Endothelial cell of umbilical vein (primary cell): ENCODE measurements at regions not wholly inside any gene's neighbourhood (a gene's known extent, or its start where the extent isn't known, plus 50 kb on each side); places are given as distances from the start of the nearest gene placed in this dataset.

Experiments used
- EZH2 ChIP-seq: IDR thresholded peaks from 2 replicates; pipeline ENCODE4 v1.6.1; 2012; ENCODE audit warnings: borderline replicate concordance, low read depth, mild to moderate bottlenecking, moderate library complexity, low read length, inconsistent platforms; ENCODE audit not compliant: severe bottlenecking
- FOS ChIP-seq: IDR thresholded peaks from 2 replicates; pipeline ENCODE4 v1.6.1; 2011; ENCODE audit warnings: mild to moderate bottlenecking, low read length, moderate library complexity, borderline replicate concordance; ENCODE audit not compliant: insufficient read depth
- GATA2 ChIP-seq: IDR thresholded peaks from 2 replicates; pipeline ENCODE4 v1.7.0; 2011; ENCODE audit warnings: low read depth, mild to moderate bottlenecking, moderate library complexity, mixed read lengths, low read length; ENCODE audit not compliant: insufficient read length, insufficient read depth
- JUN ChIP-seq: IDR thresholded peaks from 2 replicates; pipeline ENCODE4 v1.6.1; 2011; ENCODE audit warnings: borderline replicate concordance, low read depth; ENCODE audit not compliant: insufficient read length, insufficient read depth
- MYC ChIP-seq: IDR thresholded peaks from one replicate; pipeline ENCODE4 v1.6.1; 2011; ENCODE audit warnings: mild to moderate bottlenecking, low read depth, low read length
- POLR2A ChIP-seq: IDR thresholded peaks from 2 replicates; pipeline ENCODE4 v1.6.1; 2012; ENCODE audit warnings: low read depth, mild to moderate bottlenecking, control low read depth, low read length
- POLR2AphosphoS5 ChIP-seq: IDR thresholded peaks from 2 replicates; pipeline ENCODE4 v1.6.1; 2012; ENCODE audit warnings: low read depth, mild to moderate bottlenecking, control low read depth, low read length, moderate library complexity; ENCODE audit not compliant: insufficient read depth
- TF ChIP-seq, protein P1 (sequence below): IDR thresholded peaks from 2 replicates; pipeline ENCODE4 v1.6.1; 2011; ENCODE audit not compliant: insufficient read depth, insufficient read length
- TF ChIP-seq, protein P2 (sequence below), 2 donors: IDR thresholded peaks; 1 replicate in 1 of 2; 2 replicates in 1 of 2; pipeline ENCODE4 v1.5.1; 2011; ENCODE audit warnings: low read length in 2 of 2, mild to moderate bottlenecking in 2 of 2, moderate library complexity in 2 of 2, control low read depth in 1 of 2, inconsistent platforms in 1 of 2, low read depth in 1 of 2; ENCODE audit not compliant: insufficient read depth in 1 of 2; ENCODE audit errors: extremely low read depth in 1 of 2

DNA sequence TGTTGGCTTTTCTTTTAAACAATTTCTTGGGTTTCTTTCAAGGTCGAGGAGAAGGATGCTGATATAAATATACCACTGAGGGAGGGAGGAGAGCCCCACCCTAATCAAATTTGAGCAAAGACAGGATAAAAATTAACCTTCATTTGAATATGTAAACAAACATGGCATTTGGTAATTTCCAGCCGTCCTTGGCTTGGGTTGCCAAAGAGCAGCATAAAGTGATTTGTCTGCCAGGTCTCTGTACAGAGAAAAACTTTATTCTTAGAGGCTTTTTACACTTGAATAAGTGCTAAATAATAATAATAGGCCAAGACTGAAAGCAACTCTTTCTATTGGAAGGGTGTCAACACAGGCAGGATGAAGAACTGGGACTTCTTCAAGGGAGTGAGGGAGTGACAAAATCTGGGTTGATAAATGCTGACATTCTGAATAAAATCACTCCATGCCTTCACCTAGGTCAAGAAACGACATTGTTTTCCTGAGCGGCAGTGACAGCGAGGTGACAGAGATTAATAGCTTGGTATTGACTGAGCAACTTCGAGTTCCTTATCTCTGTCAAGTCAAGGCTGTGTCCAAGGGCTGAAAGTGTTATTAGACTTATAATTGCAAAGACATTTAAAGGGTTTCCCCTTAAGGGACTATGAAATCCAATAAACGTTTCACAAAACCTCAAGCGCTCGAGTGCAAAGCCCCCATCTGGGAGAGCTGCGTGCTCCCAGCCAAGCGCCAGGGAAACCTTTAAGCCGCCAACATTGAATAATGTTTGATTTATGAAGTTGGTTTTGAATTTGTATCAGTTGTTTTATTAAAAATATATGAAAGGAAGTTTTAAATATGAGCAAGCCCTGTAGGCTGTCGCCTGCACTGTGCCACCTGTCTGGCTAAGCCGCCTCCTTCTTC is 269.5 kb upstream of the N4BP1 start:
- TF ChIP-seq EZH2, result no peak
- TF ChIP-seq, protein P1, sequence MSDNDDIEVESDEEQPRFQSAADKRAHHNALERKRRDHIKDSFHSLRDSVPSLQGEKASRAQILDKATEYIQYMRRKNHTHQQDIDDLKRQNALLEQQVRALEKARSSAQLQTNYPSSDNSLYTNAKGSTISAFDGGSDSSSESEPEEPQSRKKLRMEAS, result no peak
- TF ChIP-seq POLR2A, result no peak
- no peak for TF ChIP-seq POLR2AphosphoS5
- TF ChIP-seq, protein P2, sequence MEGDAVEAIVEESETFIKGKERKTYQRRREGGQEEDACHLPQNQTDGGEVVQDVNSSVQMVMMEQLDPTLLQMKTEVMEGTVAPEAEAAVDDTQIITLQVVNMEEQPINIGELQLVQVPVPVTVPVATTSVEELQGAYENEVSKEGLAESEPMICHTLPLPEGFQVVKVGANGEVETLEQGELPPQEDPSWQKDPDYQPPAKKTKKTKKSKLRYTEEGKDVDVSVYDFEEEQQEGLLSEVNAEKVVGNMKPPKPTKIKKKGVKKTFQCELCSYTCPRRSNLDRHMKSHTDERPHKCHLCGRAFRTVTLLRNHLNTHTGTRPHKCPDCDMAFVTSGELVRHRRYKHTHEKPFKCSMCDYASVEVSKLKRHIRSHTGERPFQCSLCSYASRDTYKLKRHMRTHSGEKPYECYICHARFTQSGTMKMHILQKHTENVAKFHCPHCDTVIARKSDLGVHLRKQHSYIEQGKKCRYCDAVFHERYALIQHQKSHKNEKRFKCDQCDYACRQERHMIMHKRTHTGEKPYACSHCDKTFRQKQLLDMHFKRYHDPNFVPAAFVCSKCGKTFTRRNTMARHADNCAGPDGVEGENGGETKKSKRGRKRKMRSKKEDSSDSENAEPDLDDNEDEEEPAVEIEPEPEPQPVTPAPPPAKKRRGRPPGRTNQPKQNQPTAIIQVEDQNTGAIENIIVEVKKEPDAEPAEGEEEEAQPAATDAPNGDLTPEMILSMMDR (IDR thresholded peaks at IDR 0.05; ENCODE audit: extremely low read depth in 1 of 2, insufficient read depth in 1 of 2, low read depth in 1 of 2, low read length in 2 of 2), result no peak
- no peak for TF ChIP-seq MYC
- TF ChIP-seq FOS, result no peak
- TF ChIP-seq GATA2, result no peak
- no peak for TF ChIP-seq JUN
